ENCODE measurements at regions not wholly inside any gene's neighbourhood (a gene's known extent, or its start where the extent isn't known, plus 50 kb on each side); places are given as distances from the start of the nearest gene placed in this dataset.

DNA sequence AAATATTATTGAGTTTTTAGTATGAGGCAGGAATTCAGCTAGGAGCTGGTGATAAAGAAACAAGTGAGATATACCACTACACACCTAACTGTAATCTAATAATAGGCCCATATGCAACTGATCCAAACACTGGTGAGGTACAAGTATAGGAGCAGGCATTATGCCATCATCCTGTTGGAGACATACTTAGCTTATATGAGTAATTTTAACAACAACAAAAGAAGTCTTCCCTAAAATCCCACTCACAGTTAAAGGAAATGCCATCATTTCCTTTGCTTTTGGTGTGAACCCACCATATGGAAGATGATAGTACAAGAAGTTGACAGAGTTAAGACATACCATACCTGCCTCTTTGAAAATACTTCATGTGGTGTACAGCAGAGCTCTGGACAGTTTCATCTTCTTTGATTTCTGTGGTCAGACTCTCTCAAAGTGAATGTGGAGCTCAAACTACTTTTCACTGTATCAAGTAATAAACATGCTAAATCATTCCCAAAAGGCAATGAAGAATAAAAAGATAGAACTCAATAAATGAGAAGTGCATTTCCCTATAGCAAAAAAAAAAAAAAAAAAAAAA, 85.5 kb downstream of the CD200R1L start:
- TF ChIP-seq RAD21 (IDR thresholded peaks at IDR 0.05; ENCODE audit: low read depth) (no peak), YY1 (IDR thresholded peaks at IDR 0.05; ENCODE audit: extremely low read depth, insufficient replicate concordance, low read depth, low read length) (no peak), EZH2 (IDR thresholded peaks at IDR 0.05) (no peak), SIN3A (IDR thresholded peaks at IDR 0.05; ENCODE audit: low read depth) (no peak), SP1 (IDR thresholded peaks at IDR 0.05; ENCODE audit: low read depth) (no peak), EZH2phosphoT487 (IDR thresholded peaks at IDR 0.05; ENCODE audit: borderline replicate concordance) (no peak), POLR2A (IDR thresholded peaks at IDR 0.05; ENCODE audit: borderline replicate concordance, extremely low read depth, insufficient read depth, insufficient read length) (no peak), JUND (IDR thresholded peaks at IDR 0.05) (no peak), POLR2AphosphoS5 (IDR thresholded peaks at IDR 0.05; ENCODE audit: low read depth, low read length) (no peak), CBX3 (IDR thresholded peaks at IDR 0.05; ENCODE audit: low read depth) (no peak), SRF (IDR thresholded peaks at IDR 0.05; ENCODE audit: low read depth) (no peak)
- TF ChIP-seq, protein P1, sequence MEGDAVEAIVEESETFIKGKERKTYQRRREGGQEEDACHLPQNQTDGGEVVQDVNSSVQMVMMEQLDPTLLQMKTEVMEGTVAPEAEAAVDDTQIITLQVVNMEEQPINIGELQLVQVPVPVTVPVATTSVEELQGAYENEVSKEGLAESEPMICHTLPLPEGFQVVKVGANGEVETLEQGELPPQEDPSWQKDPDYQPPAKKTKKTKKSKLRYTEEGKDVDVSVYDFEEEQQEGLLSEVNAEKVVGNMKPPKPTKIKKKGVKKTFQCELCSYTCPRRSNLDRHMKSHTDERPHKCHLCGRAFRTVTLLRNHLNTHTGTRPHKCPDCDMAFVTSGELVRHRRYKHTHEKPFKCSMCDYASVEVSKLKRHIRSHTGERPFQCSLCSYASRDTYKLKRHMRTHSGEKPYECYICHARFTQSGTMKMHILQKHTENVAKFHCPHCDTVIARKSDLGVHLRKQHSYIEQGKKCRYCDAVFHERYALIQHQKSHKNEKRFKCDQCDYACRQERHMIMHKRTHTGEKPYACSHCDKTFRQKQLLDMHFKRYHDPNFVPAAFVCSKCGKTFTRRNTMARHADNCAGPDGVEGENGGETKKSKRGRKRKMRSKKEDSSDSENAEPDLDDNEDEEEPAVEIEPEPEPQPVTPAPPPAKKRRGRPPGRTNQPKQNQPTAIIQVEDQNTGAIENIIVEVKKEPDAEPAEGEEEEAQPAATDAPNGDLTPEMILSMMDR (IDR thresholded peaks at IDR 0.05 in 2 of 3, conservative IDR thresholded peaks at IDR 0.05 in 1 of 3; ENCODE audit: borderline replicate concordance in 1 of 3, insufficient read depth in 1 of 3, low read depth in 2 of 3, low read length in 2 of 3), result no peak
- TF ChIP-seq, protein P2, sequence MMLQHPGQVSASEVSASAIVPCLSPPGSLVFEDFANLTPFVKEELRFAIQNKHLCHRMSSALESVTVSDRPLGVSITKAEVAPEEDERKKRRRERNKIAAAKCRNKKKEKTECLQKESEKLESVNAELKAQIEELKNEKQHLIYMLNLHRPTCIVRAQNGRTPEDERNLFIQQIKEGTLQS (IDR thresholded peaks at IDR 0.05), result no peak
